ENCODE measurements at regions not wholly inside any gene's neighbourhood (a gene's known extent, or its start where the extent isn't known, plus 50 kb on each side); places are given as distances from the start of the nearest gene placed in this dataset.

DNA sequence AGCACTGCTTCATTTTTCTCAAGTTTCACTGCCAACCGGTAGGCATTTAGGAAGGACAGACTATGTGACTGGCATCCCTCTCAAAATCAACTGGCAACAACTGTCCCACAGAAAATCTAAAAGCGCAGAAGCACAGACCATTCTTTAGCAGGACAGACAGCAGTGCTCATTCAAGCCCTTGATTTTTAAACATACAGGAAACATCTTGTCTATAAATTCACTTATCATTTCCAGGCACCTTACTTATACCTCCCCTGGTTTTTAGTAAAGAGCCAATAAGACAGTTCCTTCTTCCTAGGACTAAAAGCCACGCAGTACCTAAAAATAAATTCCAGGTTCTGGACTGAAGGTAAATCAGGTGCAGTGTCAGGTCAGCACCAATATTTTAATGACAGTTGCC is 343.2 kb upstream of the WWC1 start:
- DNase-seq (ENCODE audit: low read depth) = no peak

DNA sequence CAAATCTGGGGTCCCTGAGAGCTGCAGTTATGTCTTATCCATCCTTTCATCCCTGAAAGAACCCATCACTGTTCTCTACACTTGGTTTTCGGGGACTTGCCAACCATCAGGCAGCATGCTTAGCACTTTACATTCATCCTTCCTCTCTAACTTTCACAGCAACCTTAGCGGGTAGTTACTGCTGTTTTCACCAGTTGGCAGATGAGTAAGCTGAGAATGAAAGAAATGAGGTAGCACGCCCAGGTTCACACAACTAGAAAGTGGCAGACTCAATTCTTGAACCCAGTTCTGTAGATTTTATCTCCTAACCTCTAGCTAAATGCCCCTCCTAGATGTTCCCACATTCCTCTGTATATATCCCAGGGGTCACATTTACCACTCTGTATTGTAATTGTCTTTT is 342.0 kb upstream of the WWC1 start:
- DNase-seq (ENCODE audit: low read depth) = no peak

DNA sequence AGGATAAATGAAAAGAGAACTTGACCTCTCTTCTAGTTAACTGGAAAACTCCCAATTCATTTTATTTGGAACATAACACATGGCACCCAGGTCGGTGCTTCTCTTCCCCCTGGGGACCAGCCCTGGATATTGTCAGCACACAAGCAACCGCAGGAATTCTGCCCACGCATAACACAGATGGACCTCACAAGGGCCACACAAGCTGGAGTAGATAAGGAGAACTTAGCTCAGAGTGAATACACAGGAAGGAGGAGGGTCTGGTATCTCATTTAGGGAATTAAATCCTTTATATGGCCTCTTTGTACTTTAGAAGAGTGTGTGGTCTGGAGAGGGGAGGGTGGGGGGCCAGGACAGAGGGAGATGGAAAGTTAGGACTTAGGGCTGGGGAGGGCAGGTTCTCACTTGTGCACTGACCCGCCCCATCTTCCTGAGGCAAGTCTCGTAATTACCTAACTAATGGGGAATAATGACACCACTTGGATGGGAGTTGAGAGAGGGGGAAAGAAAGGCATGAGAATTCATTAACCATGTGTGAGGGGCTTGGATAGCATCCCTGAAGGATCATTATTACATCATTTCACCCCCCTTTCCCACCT is 341.2 kb upstream of the WWC1 start:
- DNase-seq (ENCODE audit: low read depth) = peak; percentile 93

DNA sequence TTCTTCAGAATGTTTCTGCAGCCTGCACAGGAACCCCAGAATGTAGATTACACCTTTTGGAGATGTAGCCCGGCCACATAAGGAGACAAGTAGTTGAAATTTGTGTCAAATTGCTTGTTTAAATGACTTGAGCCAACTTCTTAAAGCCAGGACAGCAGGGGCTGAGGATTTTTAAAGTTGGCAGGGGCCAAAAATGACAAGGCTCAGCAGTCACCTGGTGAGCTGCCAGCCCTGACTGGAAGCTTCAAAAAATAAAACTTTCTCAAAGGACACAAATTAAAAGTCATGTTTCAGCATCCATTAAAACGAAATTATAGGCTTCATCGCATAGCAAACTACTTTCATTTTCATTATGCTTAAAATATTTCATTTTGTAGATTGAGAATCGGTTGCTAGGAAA is 340.3 kb upstream of the WWC1 start:
- no peak for DNase-seq (ENCODE audit: low read depth)

DNA sequence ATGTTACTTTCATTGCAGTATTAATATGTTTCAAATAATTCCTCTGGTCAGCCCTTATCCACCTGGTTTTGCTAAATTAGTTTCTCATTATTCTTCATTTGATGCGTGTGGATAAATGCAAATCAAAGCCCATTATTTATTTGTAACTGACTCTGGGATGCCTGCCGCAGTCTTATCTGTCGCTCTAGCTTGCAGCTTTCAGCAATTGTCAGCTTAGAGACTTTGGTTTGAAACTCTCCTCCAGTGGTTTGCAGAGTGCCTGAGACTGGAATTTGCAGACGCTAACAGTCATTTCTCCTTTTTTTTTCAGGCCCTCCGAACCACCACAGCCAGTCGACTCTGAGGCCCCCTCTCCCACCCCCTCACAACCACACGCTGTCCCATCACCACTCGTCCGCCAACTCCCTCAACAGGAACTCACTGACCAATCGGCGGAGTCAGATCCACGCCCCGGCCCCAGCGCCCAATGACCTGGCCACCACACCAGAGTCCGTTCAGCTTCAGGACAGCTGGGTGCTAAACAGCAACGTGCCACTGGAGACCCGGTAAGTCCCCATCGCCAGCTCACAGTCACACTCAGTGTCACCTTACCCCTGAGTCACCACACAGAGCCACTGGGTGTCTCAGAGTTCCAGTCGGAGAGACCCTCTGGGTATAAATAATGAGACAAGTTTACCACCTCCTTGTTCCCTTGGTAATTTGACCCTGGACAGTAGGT is 339.0 kb upstream of the WWC1 start:
- no peak for DNase-seq (ENCODE audit: low read depth)

DNA sequence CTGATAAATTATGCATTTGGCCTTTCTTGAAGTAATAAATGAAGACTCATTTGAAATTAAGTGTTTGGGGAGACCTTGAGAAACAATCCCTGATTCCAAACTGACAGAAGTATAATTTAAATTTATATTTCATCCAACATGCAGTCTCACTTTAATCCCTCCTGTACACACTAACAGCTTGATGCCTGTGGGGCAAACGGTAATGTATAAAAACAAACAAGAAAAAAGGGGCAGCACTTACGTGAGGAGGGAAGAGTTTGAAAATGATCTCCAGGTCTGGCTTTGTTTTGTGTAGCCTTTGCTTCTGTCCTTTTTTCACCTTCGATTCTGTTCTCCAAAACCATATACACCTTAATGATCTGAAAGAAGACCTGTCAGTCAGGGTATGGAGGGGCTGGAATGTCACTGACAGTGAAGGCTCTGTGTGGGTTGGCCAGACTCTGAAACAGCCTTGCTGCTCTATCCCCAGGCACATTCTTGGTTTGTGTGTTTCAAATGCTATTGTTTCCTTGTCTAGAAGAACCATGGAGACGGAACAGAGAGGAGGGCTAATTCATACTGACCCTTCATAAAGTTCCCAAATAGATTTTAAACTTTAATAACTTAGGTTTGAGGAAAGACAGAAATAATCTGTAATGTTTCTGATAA is 338.2 kb upstream of the WWC1 start:
- DNase-seq (ENCODE audit: low read depth) = peak; percentile 65

DNA sequence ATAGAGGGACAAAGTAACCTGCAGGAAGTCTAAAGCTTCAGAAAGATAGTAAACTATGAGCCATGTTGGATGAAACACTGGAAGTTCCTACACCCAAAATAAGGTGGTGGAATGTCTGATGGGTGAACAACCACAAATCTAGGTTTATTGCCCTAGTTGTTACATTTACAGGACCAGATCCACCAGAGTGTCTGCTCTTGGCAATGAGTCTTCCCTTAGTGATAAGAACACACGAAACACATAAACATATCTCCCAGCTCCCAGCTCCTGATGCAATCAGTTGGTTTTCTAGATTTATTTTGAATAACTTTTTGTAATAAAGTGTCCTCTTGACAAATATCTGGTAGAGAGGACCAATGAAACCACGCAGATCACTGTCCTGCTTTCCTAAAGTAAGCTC is 329.7 kb upstream of the WWC1 start:
- DNase-seq (ENCODE audit: low read depth) = no peak

DNA sequence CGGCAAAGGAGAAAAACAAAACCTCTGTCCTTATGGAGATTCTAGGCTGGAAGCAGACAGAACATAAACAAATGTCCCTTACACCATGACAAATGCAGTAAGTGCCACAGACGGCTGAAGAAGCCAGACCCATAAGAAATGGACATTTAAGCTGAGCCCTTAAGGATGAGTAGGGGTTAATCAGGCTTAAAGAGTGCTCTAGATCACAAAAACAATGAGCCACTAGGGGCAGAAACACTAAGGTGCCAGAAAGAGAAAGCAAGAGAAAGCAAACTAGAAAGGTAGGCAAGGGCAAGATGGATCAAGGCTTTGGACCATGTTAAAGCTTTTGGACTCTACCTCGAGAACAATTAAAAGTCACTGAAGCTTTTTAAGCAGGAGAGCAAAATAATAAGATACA is 326.9 kb upstream of the WWC1 start:
- no peak for DNase-seq (ENCODE audit: low read depth)

DNA sequence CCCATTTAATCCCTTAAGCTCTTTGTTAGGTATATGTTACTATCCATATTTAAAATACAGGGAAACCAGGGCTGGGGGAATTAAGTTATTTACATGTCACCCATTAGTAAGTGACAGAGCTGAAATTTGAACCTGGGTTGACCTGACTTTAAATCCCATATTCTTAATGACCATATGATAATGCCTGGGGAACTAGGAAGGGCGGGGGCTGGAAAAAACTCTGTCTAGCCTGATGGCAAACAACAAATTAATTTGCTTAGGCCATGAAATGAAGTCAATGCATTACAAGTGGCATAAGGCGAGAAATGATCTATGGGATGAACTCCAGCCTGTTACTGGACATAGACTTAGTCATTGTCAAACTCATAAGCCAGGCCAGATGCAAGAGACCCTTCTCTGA is 325.7 kb upstream of the WWC1 start:
- no peak for DNase-seq (ENCODE audit: low read depth)

DNA sequence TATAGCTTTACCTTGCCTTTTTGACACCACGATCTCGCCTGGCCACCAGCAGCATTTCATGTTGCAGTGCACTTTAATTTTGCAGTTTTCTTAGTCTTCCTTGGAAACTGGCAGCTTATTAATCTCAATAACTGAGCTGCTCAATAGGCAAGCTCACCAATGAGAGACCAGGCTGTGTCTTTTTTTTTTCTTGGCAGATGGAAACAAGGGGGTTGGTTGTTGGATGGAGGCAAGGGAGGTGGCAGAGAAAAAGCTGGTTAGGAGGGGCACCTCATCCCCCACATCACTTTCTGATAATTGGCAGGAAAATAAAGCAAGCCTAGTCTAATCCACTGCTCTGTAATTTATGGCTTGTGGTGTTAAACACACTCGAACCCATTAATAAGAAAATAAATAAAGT is 324.5 kb upstream of the WWC1 start:
- DNase-seq (ENCODE audit: low read depth) = no peak

DNA sequence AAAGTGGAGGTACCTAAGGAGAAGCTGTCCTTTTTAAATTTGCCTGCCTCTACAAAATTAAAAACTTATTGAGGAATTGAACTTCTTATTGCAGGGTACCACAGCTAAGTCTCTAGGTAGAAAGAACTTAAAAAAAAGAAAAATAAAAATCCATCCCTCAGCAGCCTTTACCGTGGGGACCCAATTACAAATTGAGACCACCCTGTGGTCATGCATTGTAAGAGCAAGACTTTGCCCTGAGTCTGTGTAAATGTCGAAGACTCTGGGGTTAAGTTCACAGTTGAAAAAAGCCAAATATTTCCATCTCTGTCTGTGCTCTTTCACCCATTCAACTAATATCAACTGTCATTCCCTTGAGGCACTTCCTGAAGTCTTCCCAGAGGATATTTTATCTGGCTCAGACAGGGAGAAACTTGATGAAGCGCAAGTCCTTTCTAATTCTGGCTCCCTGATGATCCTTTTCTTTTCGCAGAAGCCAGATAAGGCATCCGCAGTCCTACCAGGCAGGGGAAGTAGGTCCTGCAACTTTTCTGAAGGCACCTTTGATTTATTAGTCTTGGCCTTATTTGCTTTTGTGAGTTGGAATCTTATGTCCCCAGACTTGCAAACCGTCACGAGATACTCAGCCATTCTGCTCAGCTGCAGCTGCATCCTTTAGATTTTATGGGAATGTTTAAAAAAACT is 323.8 kb upstream of the WWC1 start:
- DNase-seq (ENCODE audit: low read depth) = peak; percentile 81

DNA sequence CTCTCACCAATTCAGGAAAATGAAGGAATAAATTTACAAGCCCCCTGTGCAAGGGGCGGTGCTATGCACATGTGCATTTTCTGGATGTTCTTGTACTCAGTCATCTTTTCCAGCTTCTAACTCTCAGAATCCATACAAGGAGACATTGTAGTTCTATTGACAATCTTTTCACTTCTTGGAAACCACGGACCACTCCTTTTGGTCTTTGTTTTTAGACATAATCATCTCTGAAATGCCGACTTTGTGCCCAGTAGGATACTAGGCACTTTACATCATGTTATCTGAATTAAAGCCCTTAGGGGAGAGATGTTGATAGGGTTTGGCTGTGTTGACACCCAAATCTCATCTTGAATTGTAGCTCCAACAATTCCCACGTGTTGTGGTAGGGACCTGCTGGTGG is 322.6 kb upstream of the WWC1 start:
- DNase-seq (ENCODE audit: low read depth) = no peak

DNA sequence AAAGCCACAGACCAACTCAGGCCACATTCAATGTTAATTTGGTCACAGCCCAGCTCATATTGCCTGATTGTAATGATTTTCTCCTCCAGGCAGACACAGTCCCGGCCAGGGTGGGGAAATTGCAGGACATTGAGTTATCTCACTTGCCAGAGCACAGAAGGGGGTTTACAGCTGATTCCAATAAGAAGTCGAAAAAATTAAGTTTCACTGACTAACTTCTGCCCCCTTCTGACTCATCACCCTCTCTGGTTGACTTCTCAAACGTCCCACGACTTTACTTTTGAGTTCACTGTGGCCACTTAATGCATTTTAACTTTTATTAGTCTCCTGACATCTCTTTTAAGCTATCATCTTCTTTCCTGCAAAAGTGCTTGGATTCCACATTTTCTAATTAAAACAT is 321.4 kb upstream of the WWC1 start:
- peak; percentile 66 for DNase-seq (ENCODE audit: low read depth)

DNA sequence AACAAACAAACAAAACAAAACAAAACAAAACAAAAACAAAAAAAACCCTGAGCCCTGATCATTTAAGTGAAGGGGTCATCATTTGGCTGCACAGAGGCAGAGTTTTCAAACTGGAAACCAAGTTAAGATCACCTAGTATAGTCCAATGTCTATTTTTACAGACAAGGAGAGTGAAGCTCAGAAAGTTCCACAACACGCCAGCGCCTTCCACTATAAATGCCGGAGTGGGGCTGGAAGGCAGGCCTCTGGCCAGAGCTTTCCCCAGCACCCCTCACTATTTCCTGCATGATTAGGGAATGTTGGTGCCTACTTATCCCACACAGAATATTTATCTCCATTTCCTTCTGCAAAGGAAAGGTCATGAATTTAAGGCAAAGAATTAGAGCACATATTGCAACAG is 319.7 kb upstream of the WWC1 start:
- DNase-seq (ENCODE audit: low read depth) = no peak

DNA sequence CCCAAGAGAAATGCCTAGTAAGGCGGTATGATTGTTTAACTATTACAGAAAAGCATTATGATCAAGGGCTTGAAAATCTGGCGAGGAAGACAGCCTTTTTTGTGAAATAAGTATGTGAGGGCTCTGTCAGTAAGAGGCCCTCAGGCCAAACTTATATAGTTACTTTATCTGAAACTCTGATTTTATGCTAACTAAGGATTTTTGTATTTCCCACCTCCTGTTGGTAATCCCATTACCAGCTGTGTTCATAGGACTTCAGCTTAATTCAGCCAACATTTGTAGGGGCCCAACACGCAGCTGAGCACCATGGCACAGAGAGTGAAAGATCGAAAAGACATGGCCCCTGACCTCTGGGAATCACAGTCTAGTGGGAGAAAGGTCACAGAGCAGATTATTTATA is 318.3 kb upstream of the WWC1 start:
- DNase-seq (ENCODE audit: low read depth) = no peak

DNA sequence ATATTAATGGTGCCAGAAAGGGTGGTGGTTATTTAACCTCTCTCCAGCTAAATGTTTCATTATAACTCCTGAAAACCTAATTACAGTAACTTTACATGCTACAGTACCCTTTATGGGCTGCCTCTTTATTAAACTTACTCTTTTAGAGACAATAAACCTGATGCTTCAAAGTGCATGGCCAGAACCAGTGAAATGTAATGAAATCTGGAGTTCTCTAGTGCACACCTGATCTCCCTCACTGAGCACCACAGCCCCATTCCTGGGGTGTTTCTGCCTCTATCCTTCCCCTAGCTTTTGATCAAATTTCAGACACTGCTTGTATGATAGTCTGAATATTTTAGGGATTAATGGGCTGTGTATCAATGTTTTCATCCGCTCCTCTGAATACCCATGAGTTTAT is 306.5 kb upstream of the WWC1 start:
- DNase-seq (ENCODE audit: low read depth) = no peak

DNA sequence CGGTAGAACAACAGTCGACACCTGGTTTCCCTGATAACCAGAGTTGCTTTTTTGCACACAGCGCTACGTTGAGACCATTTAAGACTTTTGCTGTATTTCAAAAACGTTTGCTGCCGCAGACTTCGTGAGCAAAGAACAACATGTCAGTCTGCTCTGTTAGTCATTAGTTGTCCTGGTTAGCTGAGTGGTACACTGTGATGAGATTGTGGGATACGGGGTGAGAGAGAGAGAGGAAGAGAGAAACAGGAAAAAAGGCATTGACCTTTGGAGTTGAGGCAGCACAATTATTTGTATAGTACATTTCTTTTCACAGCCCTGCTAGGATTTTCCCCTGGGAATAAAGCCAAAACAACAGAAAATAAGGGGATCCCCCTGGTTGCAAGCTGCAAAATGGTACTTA is 306.1 kb upstream of the WWC1 start:
- no peak for DNase-seq (ENCODE audit: low read depth)

DNA sequence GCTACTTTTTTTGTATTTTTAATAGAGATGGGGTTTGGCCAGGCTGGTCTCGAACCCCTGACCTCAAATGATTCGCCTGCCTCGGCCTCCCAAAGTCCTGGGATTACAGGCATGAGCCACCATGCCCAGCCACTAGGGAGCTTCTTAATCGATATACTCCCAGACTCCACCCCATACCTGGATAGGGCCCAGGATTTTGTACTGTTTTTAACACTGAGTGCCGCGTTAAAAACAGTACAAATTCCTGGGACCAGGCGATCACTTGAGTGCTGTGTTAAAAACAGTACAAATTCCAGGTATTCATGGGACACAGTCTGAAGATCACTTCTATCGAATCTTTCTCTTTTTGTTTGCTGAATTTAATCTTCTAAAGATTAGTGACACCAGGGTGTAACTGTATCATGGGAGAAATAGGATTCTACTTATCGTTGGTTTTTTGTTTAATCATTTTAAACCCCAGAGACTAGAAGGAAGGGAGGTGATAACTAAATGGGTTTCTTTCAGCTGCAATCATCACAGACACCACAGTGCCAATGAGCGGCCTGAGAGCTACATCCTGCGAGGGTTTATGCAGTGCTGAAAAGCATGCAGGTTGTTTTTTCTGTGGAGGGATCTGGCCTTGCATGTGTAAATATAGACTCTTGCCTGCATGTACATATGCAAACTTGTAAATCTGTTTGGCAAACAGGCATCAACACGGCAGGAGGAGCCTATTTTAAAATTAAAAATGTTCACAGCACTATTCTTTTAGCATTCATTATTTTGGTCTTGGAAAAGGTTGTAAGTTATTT is 303.8 kb upstream of the WWC1 start:
- DNase-seq (ENCODE audit: low read depth) = no peak

DNA sequence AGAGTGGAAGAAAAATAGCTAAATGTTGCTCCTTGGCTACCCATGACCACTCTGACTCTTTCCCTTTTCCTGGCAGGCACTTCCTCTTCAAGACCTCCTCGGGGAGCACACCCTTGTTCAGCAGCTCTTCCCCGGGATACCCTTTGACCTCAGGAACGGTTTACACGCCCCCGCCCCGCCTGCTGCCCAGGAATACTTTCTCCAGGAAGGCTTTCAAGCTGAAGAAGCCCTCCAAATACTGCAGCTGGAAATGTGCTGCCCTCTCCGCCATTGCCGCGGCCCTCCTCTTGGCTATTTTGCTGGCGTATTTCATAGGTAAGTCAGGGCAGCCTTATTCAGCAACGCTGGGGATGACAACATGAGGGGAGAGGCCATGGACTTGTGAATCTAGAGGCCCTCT is 298.6 kb upstream of the WWC1 start:
- no peak for DNase-seq (ENCODE audit: low read depth)

DNA sequence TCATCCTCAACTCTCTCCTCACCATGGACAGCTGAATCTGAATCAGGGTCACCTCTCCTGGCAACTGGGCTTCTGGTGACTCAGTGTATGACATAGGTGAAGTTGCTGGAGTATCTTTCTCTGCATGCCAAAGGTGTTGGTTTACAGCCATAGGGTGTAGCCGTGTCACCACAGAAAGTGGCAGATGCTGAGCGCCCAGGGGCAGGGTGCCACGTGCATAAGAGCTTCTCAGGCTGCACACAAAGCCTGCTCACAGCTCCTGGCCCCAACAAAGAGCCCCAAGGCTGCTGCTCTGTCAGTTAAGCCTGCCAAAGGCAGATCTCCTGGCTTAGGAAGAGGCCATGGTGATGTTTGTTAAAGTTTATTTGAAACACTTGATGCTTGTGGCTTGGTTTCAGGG is 297.7 kb upstream of the WWC1 start:
- peak; percentile 62 for DNase-seq (ENCODE audit: low read depth)

DNA sequence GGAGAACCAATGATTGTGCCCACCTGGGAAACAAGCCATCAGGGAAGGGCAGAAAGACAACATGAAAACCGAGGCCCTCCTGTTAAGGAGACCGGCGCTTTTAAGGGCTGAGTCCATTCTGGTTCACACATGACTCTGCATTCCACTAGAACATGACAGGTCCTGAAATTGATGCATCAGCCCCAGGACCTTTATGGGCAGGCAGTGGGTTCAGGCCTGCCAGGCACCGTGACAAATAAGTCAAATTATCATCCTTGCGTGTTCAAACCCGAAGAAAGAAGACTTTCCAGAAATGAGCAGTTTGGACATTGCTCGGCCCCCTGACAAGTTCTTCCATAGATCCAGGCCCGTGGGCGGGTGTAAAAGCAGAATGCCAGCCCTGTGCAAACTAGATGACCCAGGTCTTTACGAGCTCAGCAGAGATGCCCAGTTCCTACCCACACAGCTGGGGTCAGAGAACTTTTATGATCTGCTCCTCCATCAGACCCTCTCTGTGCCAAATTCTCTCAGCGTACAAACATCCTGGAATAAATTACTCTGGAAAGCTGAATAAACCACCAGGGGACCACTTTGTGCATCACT is 295.5 kb upstream of the WWC1 start:
- no peak for DNase-seq (ENCODE audit: low read depth)

Measured in RPMI7951 (cell line).